A673 (cell line): ENCODE measurements at regions not wholly inside any gene's neighbourhood (a gene's known extent, or its start where the extent isn't known, plus 50 kb on each side); places are given as distances from the start of the nearest gene placed in this dataset.

Experiments
- BruUV-seq: library from RNA; stranded (reverse); fragments of 400-500 nt; replicated peaks from 2 replicates; lab custom pipeline; 2021; lab: Mats Ljungman, UMichigan
- CTCF ChIA-PET: fragments of 300-600 bp; sonication (Branson Sonifier 250); formaldehyde crosslinking; loops from one replicate; lab custom pipeline; 2022; ENCODE audit warnings: antibody characterized with exemption; lab: Charles Lee
- POLR2A ChIA-PET: fragments of 300-600 bp; sonication (Branson Sonifier 250); formaldehyde crosslinking; loops from one replicate; lab custom pipeline; 2022; ENCODE audit warnings: antibody characterized with exemption; ENCODE audit not compliant: low non-redundant PET; lab: Charles Lee
- DNase-seq: peaks from one replicate; pipeline ENCODE4 v3.0.0-alpha.2; 2015; ENCODE audit warnings: low spot score
- H3K27ac ChIP-seq: fragments of 200-600 bp; sonication (generic); 2 replicates; pipeline ENCODE4 v1.5.1; 2016; ENCODE audit warnings: mixed run types, low read depth, mild to moderate bottlenecking, mixed read lengths, antibody characterized with exemption, low read length; ENCODE audit not compliant: poor library complexity, severe bottlenecking
- H3K27me3 ChIP-seq: fragments of 200-600 bp; sonication (generic); replicated peaks from 2 replicates; pipeline ENCODE4 v1.6.1; 2017; ENCODE audit warnings: mixed run types, low read depth, mild to moderate bottlenecking, mixed read lengths, antibody characterized with exemption, low read length; ENCODE audit not compliant: insufficient read depth, poor library complexity
- H3K36me3 ChIP-seq: fragments of 200-600 bp; sonication (generic); 2 replicates; pipeline ENCODE4 v1.6.1; 2016; ENCODE audit warnings: mixed run types, mild to moderate bottlenecking, mixed read lengths, antibody characterized with exemption, low read length; ENCODE audit not compliant: insufficient read depth, poor library complexity, severe bottlenecking
- H3K4me1 ChIP-seq: fragments of 200-600 bp; sonication (generic); 2 replicates; pipeline ENCODE4 v1.6.1; 2017; ENCODE audit warnings: mixed run types, mild to moderate bottlenecking, mixed read lengths, antibody characterized with exemption, low read length; ENCODE audit not compliant: insufficient read depth, poor library complexity, severe bottlenecking
- H3K4me3 ChIP-seq: fragments of 200-600 bp; sonication (generic); 2 replicates; pipeline ENCODE4 v1.5.1; 2016; ENCODE audit warnings: low read depth, mixed run types, mild to moderate bottlenecking, mixed read lengths, low read length; ENCODE audit not compliant: poor library complexity, severe bottlenecking
- H3K9me3 ChIP-seq: fragments of 200-600 bp; sonication (generic); 2 replicates; pipeline ENCODE4 v1.6.1; 2016; ENCODE audit warnings: mixed run types, low read depth, mild to moderate bottlenecking, mixed read lengths, antibody characterized with exemption, low read length; ENCODE audit not compliant: poor library complexity, severe bottlenecking
- EZH2 ChIP-seq: fragments of 200-600 bp; sonication (generic); IDR thresholded peaks from 2 replicates; pipeline ENCODE4 v1.6.1; 2017; ENCODE audit warnings: borderline replicate concordance, low read depth, mild to moderate bottlenecking, mixed read lengths, antibody characterized with exemption, low read length; ENCODE audit not compliant: poor library complexity, severe bottlenecking
- intact Hi-C: fragments of 100-400 bp; cut with micrococcal nuclease; formaldehyde crosslinking; loops from one replicate; pipeline ENCODE4 v1.10.0; 2022; ENCODE audit not compliant: unreplicated experiment
- TF ChIP-seq, protein P1 (sequence below): fragments of 300-800, 200-600 bp; sonication (generic); conservative IDR thresholded peaks from 2 replicates; pipeline ENCODE4 v1.5.1; 2017; ENCODE audit warnings: low read depth, mild to moderate bottlenecking, antibody characterized with exemption, low read length, moderate library complexity, mixed read lengths

DNA sequence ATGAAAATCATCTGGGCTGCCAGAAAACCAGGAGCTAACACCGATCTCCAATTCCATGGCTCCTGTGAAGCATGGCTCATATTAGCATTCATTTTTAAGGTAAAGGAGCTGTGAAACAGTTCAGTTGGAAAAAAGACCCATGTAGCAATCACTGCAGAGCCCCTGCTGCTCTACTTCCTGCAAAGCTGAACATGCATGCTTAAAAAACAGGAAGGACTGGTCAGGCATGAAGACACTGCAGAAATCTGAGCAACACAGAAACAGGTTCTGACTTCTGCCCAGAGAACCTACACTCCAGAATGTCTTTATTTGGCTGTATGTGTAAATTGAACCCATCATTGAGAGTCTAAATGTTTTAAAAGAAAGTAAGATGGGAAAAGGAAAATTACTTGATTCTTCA, 950.6 kb downstream of the DCDC2C start:
- no TSS peak for BruUV-seq
- peak overlapping the region; percentile 88 for H3K27ac ChIP-seq
- H3K36me3 ChIP-seq, result no peaks in the 10 kb centered on the region
- CTCF ChIA-PET, result interaction anchor here (0.5 to 1.1 kb wide), 3 partner anchors 61 to 925 kb away, joined by 3 to 10 read pairs (median 3); no protein-coding TSS in a partner anchor
- intact Hi-C loops, result loop anchor here (2.0 to 5.0 kb wide), 2 partner anchors 67 to 93 kb away; no protein-coding TSS in a partner anchor
- POLR2A ChIA-PET, result no interaction called here
- H3K27me3 ChIP-seq, result no peaks in the 10 kb centered on the region
- DNase-seq, result peak; percentile 87
- TF ChIP-seq, protein P1, sequence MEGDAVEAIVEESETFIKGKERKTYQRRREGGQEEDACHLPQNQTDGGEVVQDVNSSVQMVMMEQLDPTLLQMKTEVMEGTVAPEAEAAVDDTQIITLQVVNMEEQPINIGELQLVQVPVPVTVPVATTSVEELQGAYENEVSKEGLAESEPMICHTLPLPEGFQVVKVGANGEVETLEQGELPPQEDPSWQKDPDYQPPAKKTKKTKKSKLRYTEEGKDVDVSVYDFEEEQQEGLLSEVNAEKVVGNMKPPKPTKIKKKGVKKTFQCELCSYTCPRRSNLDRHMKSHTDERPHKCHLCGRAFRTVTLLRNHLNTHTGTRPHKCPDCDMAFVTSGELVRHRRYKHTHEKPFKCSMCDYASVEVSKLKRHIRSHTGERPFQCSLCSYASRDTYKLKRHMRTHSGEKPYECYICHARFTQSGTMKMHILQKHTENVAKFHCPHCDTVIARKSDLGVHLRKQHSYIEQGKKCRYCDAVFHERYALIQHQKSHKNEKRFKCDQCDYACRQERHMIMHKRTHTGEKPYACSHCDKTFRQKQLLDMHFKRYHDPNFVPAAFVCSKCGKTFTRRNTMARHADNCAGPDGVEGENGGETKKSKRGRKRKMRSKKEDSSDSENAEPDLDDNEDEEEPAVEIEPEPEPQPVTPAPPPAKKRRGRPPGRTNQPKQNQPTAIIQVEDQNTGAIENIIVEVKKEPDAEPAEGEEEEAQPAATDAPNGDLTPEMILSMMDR, result no peak
- no peak for TF ChIP-seq EZH2
- H3K4me1 ChIP-seq, result peaks cover 38% of the 10 kb centered on the region
- no peak overlapping the region for H3K4me3 ChIP-seq
- H3K9me3 ChIP-seq, result no peaks in the 10 kb centered on the region

DNA sequence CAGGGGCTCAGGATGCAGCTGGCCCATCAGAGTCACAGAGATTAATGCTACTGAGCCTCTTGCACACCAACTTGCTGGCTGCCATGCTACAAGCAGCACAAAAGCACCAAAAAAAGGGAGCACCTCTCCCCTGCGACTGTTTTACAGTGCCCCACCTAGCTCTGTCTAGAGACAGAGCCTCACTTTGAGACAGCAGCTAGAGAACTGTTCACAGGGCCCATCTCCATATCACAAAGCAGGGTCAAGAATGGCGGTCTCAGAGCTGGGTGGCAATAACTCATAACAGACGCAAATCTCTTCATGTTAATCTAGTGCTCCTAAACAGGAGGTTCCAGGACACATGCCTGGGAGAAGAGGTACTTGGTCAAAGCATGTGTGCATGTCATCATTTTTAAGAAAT, 953.0 kb downstream of the DCDC2C start:
- BruUV-seq, result no TSS peak
- CTCF ChIA-PET, result no interaction called here
- peaks cover 38% of the 10 kb centered on the region for H3K4me1 ChIP-seq
- no peaks in the 10 kb centered on the region for H3K9me3 ChIP-seq
- peak overlapping the region; percentile 88 for H3K27ac ChIP-seq
- no peak for DNase-seq
- no peak for TF ChIP-seq EZH2
- TF ChIP-seq, protein P1, result no peak
- intact Hi-C loops, result no loop called here
- H3K4me3 ChIP-seq, result no peak overlapping the region
- POLR2A ChIA-PET, result no interaction called here
- H3K27me3 ChIP-seq, result no peaks in the 10 kb centered on the region
- no peaks in the 10 kb centered on the region for H3K36me3 ChIP-seq

GRCh38 chr2:4662161-4662779, 958.9 kb downstream of the DCDC2C start:
- H3K4me1 ChIP-seq, result no peaks in the 10 kb centered on the region
- no peak overlapping the region for H3K4me3 ChIP-seq
- ChIA-PET POLR2A (no interaction called here), CTCF (no interaction called here)
- no TSS peak for BruUV-seq
- no peak for DNase-seq
- TF ChIP-seq EZH2, result no peak
- TF ChIP-seq, protein P1, result no peak
- intact Hi-C loops, result no loop called here
- H3K27ac ChIP-seq, result no peak overlapping the region
- no peaks in the 10 kb centered on the region for H3K9me3 ChIP-seq
- H3K27me3 ChIP-seq, result no peaks in the 10 kb centered on the region
- no peaks in the 10 kb centered on the region for H3K36me3 ChIP-seq
